ENCODE measurements at regions not wholly inside any gene's neighbourhood (a gene's known extent, or its start where the extent isn't known, plus 50 kb on each side); places are given as distances from the start of the nearest gene placed in this dataset.

GRCh38 chr9:7946458-7946857 lies 146.9 kb upstream of the DMAC1 start:
- DNase-seq (ENCODE audit: low read depth), result no peak
- H3K4me3 ChIP-seq (ENCODE audit: low read length), result no peak overlapping the region
- TF ChIP-seq CTCF (conservative IDR thresholded peaks at IDR 0.05; ENCODE audit: low read depth, low read length), result no peak

GRCh38 chr9:7944572-7944971 lies 145.0 kb upstream of the DMAC1 start:
- TF ChIP-seq CTCF (conservative IDR thresholded peaks at IDR 0.05; ENCODE audit: low read depth, low read length), result no peak
- DNase-seq (ENCODE audit: low read depth), result no peak
- H3K4me3 ChIP-seq (ENCODE audit: low read length), result no peak overlapping the region

- no peak overlapping the region for H3K4me3 ChIP-seq (ENCODE audit: low read length)
- no peak for TF ChIP-seq CTCF (conservative IDR thresholded peaks at IDR 0.05; ENCODE audit: low read depth, low read length)
- DNase-seq (ENCODE audit: low read depth), result no peak
Observed at GRCh38 chr9:7937761-7938491, 138.3 kb upstream of the DMAC1 start.

- no peak overlapping the region for H3K4me3 ChIP-seq (ENCODE audit: low read length)
- no peak for TF ChIP-seq CTCF (conservative IDR thresholded peaks at IDR 0.05; ENCODE audit: low read depth, low read length)
- DNase-seq (ENCODE audit: low read depth), result no peak
Observed at GRCh38 chr9:7936996-7937395, 137.4 kb upstream of the DMAC1 start.

GRCh38 chr9:7936163-7936562 lies 136.6 kb upstream of the DMAC1 start:
- DNase-seq (ENCODE audit: low read depth), result no peak
- H3K4me3 ChIP-seq (ENCODE audit: low read length), result no peak overlapping the region
- no peak for TF ChIP-seq CTCF (conservative IDR thresholded peaks at IDR 0.05; ENCODE audit: low read depth, low read length)

- TF ChIP-seq CTCF (conservative IDR thresholded peaks at IDR 0.05; ENCODE audit: low read depth, low read length), result no peak
- no peak overlapping the region for H3K4me3 ChIP-seq (ENCODE audit: low read length)
- DNase-seq (ENCODE audit: low read depth), result no peak
Observed at GRCh38 chr9:7935681-7936080, 136.1 kb upstream of the DMAC1 start.

GRCh38 chr9:7932767-7933166 lies 133.2 kb upstream of the DMAC1 start:
- no peak overlapping the region for H3K4me3 ChIP-seq (ENCODE audit: low read length)
- no peak for TF ChIP-seq CTCF (conservative IDR thresholded peaks at IDR 0.05; ENCODE audit: low read depth, low read length)
- DNase-seq (ENCODE audit: low read depth), result no peak

Data from retinal pigment epithelial cell (primary cell).